Fibroblast of the aortic adventitia (primary cell): ENCODE measurements at regions not wholly inside any gene's neighbourhood (a gene's known extent, or its start where the extent isn't known, plus 50 kb on each side); places are given as distances from the start of the nearest gene placed in this dataset.

Experiments used
- DNase-seq: peaks from one replicate; pipeline ENCODE4 v3.0.0-alpha.2; 2010; ENCODE audit warnings: low read depth
- H3K4me3 ChIP-seq: 2 replicates; pipeline ENCODE4 v1.5.1; 2011; ENCODE audit warnings: low read depth, mild to moderate bottlenecking, control low read depth, low read length, moderate library complexity
- TF ChIP-seq, protein P1 (sequence below): IDR thresholded peaks from 2 replicates; pipeline ENCODE4 v1.5.1; 2011; ENCODE audit warnings: mild to moderate bottlenecking, low read length, control low read depth, inconsistent platforms; ENCODE audit not compliant: insufficient read depth

DNA sequence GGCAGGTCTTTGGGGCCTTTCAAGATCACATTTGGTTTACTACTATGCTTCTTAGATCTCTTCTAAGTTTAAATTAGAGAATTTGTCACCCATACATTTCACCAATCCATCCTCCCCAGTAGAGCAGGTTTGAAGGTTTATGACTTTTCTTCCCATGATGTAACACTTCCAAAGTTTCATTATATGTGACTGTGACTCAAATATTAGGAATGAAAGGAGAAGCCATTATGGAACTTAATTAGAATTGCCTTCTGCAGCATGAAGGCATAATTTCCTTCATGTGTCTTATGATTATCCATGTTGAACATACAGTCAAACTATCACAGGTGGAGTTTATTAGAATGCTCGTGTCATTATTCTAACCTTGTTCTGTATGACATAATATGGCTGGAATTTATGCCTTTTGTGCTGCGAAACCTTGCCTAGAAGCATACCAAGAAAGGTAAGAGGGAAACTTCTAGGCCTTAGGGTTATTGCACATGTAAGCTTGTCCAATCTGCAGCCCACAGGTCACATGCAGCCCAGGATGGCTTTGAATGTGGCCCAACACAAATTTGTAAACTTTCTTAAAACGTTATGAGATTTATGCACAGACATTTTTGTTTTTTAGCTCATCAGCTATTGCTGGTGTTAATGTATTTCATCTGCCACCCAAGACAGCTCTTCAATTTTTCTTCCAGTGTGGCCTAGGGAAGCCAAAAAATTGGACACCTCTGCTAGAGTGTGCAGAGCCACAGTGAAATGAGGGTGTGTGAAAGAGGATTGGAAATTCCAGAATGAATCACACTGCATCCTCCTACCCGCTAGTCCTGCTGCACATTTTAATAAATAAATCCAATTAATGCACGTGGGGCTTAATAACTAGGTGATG, 133.6 kb downstream of the TMEM26 start:
- no peak overlapping the region for H3K4me3 ChIP-seq
- no peak for DNase-seq
- TF ChIP-seq, protein P1, sequence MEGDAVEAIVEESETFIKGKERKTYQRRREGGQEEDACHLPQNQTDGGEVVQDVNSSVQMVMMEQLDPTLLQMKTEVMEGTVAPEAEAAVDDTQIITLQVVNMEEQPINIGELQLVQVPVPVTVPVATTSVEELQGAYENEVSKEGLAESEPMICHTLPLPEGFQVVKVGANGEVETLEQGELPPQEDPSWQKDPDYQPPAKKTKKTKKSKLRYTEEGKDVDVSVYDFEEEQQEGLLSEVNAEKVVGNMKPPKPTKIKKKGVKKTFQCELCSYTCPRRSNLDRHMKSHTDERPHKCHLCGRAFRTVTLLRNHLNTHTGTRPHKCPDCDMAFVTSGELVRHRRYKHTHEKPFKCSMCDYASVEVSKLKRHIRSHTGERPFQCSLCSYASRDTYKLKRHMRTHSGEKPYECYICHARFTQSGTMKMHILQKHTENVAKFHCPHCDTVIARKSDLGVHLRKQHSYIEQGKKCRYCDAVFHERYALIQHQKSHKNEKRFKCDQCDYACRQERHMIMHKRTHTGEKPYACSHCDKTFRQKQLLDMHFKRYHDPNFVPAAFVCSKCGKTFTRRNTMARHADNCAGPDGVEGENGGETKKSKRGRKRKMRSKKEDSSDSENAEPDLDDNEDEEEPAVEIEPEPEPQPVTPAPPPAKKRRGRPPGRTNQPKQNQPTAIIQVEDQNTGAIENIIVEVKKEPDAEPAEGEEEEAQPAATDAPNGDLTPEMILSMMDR, result no peak

DNA sequence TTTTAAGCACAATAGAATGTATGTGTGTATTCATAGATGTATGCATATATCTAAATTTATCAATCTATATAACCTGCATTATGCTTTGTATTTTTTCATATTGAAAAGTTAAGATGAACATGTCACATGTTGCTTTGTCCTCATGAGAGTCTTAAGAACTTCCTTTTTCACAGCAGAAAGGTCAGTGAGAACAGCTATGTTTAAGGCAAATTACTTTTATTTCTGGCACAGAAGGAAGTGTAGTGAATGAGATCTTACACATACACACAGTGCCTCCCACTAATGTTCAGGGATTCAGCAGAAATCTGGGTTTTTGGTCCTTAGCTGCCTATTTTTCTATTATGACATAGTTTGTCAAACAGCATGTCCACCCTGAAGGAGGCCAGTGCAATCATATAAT, 134.8 kb downstream of the TMEM26 start:
- TF ChIP-seq, protein P1, result no peak
- no peak overlapping the region for H3K4me3 ChIP-seq
- DNase-seq, result no peak

- TF ChIP-seq, protein P1, result no peak
- no peak for DNase-seq
- H3K4me3 ChIP-seq, result no peak overlapping the region
Observed at GRCh38 chr10:61317706-61318105, 135.5 kb downstream of the TMEM26 start.

DNA sequence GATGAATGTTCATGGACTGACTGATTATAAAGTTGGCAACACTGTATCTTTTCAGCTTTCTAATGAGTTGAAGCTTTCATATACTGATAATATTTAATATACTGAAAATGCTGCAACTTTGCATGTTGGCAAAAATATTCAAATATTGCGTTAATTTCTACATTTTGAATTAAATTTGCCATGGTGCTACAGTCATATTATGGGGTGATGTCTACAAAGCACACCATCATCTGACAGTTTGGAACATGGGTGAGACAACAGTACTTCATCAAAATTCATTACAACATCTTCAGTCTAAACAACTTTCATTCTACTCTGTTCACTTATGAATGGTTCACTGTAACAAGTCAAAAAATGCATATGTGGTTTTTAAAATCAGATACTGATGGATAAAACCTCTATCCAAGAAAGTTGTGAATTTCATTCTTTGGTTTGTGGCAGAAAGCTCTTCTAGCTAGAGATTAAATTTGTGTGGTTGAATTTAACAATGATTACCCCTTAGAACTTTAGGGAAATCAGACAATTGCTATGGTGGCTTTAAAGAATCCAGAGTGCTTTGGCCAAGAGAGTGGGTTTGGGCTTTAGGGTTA, 136.4 kb downstream of the TMEM26 start:
- no peak overlapping the region for H3K4me3 ChIP-seq
- DNase-seq, result no peak
- TF ChIP-seq, protein P1, result no peak

- DNase-seq, result no peak
- TF ChIP-seq, protein P1, result no peak
- H3K4me3 ChIP-seq, result no peak overlapping the region
Observed at GRCh38 chr10:61314273-61314672, 138.9 kb downstream of the TMEM26 start.

GRCh38 chr10:61313460-61313859, 139.7 kb downstream of the TMEM26 start:
- peak; percentile 75 for DNase-seq
- H3K4me3 ChIP-seq, result no peak overlapping the region
- TF ChIP-seq, protein P1, result no peak
